Hematopoietic multipotent progenitor cell (in vitro differentiated cells): ENCODE measurements at regions not wholly inside any gene's neighbourhood (a gene's known extent, or its start where the extent isn't known, plus 50 kb on each side); places are given as distances from the start of the nearest gene placed in this dataset.

ENCODE experiments used
- DNase-seq, 3 donors: peaks; one replicate each; pipeline ENCODE4 v3.0.0-alpha.2; 2011 to 2015; ENCODE audit warnings: low read depth in 2 of 3, low spot score in 2 of 3

DNA sequence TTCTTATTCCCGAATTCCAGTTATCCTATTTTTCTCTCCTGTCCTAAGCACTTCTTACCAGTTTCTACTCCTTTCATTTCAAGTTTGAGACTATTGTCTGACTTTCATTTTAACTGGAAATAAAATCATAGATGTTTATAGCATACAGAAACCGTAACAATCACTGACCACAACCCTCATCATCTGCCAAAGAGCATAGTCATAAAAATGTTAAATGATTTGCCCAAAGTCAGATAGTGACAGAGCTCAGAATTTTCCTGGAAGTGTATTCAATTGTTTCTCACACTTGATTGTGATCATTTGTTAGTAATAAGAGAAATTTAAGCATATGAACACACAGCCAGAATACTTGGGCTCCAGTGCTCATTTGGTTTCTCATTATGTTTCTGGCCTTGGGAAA, 250.5 kb upstream of the PCDH15 start:
- no peak for DNase-seq

DNA sequence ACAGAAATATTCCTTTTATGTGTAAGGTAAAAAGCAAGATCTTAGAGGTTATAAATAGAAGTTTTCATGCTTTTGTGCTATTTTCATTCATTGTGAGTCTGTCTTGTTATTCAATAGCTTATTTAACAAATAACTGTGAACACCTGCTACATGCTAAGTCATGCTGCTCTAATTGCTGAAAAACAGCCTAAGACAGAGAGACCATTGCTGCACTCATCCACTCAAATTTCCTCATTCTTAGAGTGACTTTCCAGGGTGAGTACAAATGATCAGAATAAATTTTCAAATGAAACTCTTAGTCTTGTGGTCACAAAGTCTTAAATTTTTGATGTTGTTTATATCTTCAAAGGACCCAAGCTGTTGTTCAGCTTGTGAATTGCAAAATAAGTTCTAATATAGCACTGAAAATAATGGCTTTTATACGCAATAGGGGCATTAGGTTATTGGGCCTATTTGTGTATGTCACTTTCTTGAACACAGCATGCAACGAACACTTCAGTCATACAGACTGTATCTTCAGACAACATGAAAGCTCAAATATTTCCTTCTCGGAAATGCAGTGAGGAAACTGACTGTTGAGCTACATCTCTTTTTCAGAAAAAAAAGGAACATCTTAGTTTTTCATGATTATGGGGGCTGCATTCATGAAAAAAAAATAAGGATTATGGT, 247.9 kb upstream of the PCDH15 start:
- no peak for DNase-seq

DNA sequence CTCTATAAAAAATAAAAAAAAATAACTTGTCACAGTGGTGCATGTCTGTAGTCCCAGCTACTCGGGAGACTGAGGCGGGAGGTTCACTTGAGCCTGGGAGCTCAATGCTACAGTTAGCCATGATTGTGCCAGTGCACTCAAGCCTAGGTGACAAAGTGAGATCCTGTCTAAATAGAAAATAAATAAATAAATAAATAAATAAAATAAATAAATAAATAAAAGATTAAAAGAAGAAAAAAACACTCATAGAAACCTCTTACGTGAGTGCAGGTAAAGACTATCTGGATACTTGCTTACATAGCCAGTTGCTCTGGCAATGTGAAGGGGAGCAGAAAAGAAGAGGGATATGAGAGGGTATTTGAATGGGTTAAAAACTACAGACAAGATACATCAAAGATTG, 242.5 kb upstream of the PCDH15 start:
- no peak for DNase-seq

DNA sequence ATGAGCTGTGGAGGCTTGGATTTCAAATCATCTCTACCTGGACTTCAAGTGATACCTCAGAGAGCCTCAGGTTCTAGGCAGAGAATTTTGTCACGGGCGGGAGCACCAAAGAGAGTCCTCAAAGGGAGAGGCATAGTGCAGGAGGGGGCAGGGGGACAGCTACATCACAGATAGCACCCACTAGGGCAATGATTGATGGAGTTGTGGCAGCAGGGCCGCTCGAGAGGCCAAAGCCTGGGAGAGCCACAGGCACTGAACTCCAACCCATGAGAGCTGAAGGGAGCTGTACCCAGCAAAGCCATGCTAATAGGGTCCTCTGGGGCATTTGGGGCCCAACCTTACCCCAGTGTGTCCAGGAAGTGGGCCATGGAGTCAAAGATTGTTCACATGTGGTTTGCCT, 232.0 kb upstream of the PCDH15 start:
- no peak for DNase-seq

DNA sequence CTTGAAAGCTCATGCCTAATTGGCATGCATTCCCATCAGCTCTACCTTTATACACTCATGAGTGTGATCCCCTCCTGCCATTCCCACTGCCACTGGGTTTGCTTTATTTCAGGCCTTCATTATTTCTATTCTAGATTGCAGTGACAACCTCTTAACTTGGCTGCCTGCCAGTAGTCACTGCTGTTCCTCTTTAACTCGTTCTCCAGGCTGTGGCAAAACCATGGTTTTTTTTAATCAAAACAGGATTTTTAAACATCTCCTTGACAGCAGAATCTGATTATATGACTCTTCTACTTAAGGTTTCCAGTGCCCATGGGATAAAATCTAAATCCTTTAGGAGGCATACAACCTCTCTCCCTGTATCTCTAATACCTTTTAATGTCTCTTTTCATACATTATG, 223.7 kb upstream of the PCDH15 start:
- peak in 2 of 3 donors; percentile 3 to 36 for DNase-seq

DNA sequence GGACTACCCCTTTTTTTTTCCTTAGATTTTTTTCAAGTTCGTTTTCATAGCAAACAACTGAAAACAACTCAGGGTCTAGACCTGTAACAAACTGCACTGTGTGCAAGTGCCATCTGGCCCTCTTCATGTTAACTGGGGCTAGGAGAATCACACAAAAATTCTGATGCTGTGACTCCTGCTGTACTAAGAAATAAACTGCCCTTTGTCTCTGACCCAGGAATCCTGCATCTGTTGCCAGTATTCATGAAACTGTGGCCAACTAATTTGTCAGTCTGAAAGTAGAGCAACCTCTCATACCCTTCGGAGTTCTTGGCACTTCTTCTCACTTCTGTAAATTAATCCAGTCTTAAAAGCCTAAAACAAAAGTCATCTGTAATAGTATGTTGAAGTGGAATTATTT, 218.4 kb upstream of the PCDH15 start:
- DNase-seq: no peak

DNA sequence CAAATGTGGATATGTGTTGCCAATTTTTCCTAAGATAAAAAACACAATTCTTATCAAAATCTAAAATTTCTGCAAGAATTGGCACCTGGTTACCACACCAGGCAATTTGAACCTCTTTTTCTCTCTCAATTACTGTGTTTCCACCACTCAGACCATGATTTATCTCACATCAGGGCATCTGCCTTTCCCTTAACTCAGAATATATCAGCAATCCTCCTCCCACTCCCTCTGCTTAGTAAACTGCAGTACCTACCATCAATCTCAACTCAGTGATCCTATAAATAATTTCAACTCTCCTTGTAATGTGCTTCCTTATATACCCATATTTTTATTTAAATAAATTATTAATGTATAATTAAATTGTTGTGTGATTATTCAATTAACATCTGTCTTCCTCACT, 212.3 kb upstream of the PCDH15 start:
- DNase-seq: no peak

GRCh38 chr10:55002420-55002819, 201.4 kb upstream of the PCDH15 start:
- DNase-seq: no peak

DNA sequence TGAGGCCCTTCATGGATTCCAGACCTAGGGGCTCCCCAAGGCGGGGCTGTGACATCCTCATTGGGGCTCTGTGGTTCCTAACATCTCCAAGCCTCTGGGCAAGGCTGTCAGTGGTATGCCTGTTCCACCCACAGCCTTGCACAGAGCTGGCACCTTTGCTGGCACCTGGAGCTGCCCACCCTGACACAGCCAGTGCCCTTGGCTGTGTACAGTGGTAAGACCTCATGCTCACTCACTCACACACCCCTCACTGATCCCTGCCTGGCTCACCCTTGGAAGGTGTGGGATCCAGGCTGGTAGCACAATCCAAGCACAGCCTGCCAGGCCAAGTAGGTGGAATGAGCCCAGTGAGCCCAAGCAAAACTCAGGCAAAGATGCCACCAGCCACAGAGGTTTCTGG, 200.4 kb upstream of the PCDH15 start:
- DNase-seq: no peak

DNA sequence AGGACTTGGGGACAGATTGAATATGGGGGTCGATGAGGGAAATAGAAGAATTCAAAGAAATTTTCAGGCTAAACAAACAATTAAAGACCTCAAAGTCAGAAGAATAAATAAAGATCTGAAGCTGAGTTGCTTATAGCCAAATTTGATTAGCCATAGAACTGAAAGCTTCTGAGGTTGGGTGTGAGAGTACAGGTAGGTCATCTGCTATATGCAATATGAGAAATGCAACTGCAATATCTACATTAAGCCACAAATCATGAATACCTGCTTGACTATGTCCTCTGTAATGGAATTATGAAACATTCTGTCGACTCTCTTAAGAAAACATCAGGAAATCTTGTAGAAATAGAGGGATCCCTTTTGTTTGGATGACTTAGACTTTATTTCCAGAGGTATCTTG, 192.1 kb upstream of the PCDH15 start:
- DNase-seq: no peak

DNA sequence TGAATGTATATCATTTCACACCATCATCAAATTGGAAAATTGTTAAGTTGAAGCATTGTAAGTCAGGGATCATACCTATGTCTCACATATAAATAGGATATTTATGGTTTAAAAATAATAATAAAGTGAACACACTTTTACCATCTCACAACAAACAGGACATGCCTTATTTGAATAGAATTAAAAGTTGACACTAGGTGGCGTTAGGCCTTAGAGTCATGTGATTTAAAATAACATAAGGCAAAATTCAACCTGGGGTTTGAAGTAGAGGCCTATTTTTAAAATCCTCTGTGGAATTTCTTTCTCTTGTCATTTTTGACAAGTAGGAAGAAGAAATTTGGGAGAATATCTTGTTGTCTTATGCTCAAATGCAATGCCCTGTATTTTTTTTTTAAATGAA, 184.7 kb upstream of the PCDH15 start:
- peak in 2 of 3 donors; percentile 8 to 45 for DNase-seq

DNA sequence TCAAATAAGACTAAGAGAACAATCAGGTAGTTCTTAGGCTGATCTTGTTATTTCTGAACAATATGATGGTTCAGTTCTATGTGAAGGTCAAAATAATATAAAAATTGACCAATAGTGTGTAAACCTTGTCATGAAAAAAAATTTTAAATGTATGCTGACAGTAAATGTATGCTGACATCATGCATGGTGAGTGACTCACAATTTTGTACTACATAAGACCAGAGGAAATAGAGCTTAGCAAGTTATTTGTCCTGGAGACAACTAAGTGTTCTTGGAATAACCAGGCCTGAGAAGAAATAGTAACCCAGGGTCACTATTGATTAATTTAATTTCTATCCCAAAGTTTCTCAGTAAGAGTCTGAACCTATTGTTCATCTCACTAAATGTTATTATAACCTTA, 182.2 kb upstream of the PCDH15 start:
- DNase-seq: no peak

- DNase-seq: no peak
Observed at GRCh38 chr10:54962134-54962900, 161.3 kb upstream of the PCDH15 start.

- DNase-seq: no peak
Observed at GRCh38 chr10:54961040-54961439, 160.0 kb upstream of the PCDH15 start.

DNA sequence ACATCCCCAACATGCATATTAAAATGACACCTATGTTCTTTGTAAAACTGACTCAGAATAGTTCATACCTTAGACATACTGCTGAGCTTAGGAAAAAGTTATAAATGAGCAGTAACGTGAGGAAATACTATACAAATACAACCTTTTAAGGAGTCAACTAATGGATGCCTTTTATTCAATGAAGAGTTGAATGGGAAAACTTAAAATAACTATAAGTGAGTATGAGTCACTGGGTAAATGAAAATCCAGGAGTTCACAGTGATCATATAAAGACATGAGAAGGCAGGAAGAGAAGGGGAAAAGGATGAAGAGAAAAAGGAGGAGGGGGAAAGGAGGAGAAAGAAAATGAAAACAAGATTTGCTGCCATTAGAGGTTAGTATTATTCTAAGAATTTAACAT, 157.8 kb upstream of the PCDH15 start:
- DNase-seq: no peak

- DNase-seq: no peak
Observed at GRCh38 chr10:54947605-54948004, 146.6 kb upstream of the PCDH15 start.

GRCh38 chr10:54940418-54940817, 139.4 kb upstream of the PCDH15 start:
- DNase-seq: no peak

- DNase-seq: no peak
Observed at GRCh38 chr10:54914049-54914448, 113.0 kb upstream of the PCDH15 start.

GRCh38 chr10:54909165-54909564, 108.1 kb upstream of the PCDH15 start:
- DNase-seq: no peak

- DNase-seq: no peak
Observed at GRCh38 chr10:54908019-54908418, 107.0 kb upstream of the PCDH15 start.

GRCh38 chr10:54906940-54907339, 105.9 kb upstream of the PCDH15 start:
- DNase-seq: no peak

GRCh38 chr10:54905578-54906192, 104.7 kb upstream of the PCDH15 start:
- no peak for DNase-seq
